ENCODE measurements at regions not wholly inside any gene's neighbourhood (a gene's known extent, or its start where the extent isn't known, plus 50 kb on each side); places are given as distances from the start of the nearest gene placed in this dataset.

DNA sequence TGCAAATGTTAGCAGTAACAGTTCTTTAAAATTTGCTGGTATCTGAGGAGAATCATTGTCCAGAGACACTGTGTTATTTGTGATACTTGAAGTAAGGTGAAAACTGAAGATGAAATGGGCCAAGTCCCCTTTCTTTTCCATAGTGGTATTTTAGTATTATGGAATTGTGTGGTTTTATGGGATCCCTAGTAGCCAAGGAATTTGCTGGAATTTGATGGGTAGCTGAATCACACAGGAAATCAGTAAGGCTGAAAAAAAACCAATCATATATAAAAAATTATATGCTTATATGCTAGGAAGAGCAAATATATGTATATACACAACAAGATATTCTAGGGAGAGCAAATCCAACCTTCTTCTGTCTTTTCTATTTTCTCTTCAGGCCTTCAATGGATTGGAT is 54.2 kb upstream of the TACR1 start:
- no peak overlapping the region for H3K4me3 ChIP-seq (ENCODE audit: low read depth, low read length)
- no peak for DNase-seq (ENCODE audit: low read depth)
- TF ChIP-seq, protein P1, sequence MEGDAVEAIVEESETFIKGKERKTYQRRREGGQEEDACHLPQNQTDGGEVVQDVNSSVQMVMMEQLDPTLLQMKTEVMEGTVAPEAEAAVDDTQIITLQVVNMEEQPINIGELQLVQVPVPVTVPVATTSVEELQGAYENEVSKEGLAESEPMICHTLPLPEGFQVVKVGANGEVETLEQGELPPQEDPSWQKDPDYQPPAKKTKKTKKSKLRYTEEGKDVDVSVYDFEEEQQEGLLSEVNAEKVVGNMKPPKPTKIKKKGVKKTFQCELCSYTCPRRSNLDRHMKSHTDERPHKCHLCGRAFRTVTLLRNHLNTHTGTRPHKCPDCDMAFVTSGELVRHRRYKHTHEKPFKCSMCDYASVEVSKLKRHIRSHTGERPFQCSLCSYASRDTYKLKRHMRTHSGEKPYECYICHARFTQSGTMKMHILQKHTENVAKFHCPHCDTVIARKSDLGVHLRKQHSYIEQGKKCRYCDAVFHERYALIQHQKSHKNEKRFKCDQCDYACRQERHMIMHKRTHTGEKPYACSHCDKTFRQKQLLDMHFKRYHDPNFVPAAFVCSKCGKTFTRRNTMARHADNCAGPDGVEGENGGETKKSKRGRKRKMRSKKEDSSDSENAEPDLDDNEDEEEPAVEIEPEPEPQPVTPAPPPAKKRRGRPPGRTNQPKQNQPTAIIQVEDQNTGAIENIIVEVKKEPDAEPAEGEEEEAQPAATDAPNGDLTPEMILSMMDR (IDR thresholded peaks at IDR 0.05; ENCODE audit: low read depth, low read length): no peak
- TF ChIP-seq MYC (IDR thresholded peaks at IDR 0.05; ENCODE audit: low read depth, low read length): no peak
- TF ChIP-seq, protein P2, sequence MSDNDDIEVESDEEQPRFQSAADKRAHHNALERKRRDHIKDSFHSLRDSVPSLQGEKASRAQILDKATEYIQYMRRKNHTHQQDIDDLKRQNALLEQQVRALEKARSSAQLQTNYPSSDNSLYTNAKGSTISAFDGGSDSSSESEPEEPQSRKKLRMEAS (IDR thresholded peaks at IDR 0.05; ENCODE audit: low read depth, low read length): no peak
- no peak for TF ChIP-seq POLR2A (IDR thresholded peaks at IDR 0.05; ENCODE audit: extremely low read depth, insufficient read length)

DNA sequence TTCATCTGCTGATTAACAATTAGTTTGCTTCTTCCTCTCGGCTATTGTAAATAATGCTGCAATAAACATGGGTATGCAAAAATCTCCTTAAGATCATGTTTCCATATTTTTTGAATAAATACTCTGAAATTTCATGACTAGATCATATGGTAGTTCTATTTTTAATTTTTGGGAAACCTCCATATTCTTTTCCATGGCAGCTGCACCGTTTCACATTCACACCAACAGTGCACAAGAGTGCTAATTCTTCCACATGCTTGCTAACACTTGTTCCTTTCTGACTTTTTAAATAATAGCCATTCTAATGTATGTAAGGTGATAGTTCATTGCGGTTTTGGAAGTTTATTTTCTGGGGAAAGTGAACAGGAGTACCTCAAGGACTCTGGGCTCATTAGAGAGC is 52.6 kb upstream of the TACR1 start:
- DNase-seq (ENCODE audit: low read depth): no peak
- H3K4me3 ChIP-seq (ENCODE audit: low read depth, low read length): no peak overlapping the region
- TF ChIP-seq, protein P1 (IDR thresholded peaks at IDR 0.05; ENCODE audit: low read depth, low read length): no peak
- no peak for TF ChIP-seq POLR2A (IDR thresholded peaks at IDR 0.05; ENCODE audit: extremely low read depth, insufficient read length)
- TF ChIP-seq, protein P2 (IDR thresholded peaks at IDR 0.05; ENCODE audit: low read depth, low read length): no peak
